ENCODE measurements at regions not wholly inside any gene's neighbourhood (a gene's known extent, or its start where the extent isn't known, plus 50 kb on each side); places are given as distances from the start of the nearest gene placed in this dataset.

- FAIRE-seq (no peak), DNase-seq (ENCODE audit: extremely low read depth in 1 of 4, low spot score in 3 of 4) (no peak), ATAC-seq (no peak)
- peaks cover 7 to 49% of the 10 kb centered on the region in 2 experiments; a peak in 4 of 5 replicates for H3K27me3 ChIP-seq (ENCODE audit: control insufficient read depth in 2 of 2, insufficient read depth in 2 of 2, low read length in 2 of 2)
- ChIA-PET CTCF (ENCODE audit: low intra/inter-chr PET ratio) (no interaction called here), POLR2A (no interaction called here)
- no peaks in the 10 kb centered on the region for H3K4me1 ChIP-seq (replicated peaks in 1 of 2; ENCODE audit: control insufficient read depth in 2 of 2, insufficient read depth in 2 of 2, low read length in 2 of 2)
- 0% methylated on average over 5 of the region's 9 CpGs for WGBS (ENCODE audit: insufficient coverage, low coverage, missing lambda C conversion rate)
- H3K9me1 ChIP-seq (ENCODE audit: control insufficient read depth, insufficient read depth, low read length), result no peaks in the 10 kb centered on the region
- no peaks in the 10 kb centered on the region for H3K9me3 ChIP-seq (replicated peaks; ENCODE audit: control insufficient read depth, insufficient read depth, low read depth, low read length)
- intact Hi-C loops (cut with micrococcal nuclease) (no loop called here), in situ Hi-C loops (cut with MboI) (no loop called here)
- BruUV-seq (replicated peaks), result no TSS peak
- H3K79me2 ChIP-seq (ENCODE audit: control insufficient read depth, insufficient read depth, low read length), result no peaks in the 10 kb centered on the region
- no peak overlapping the region for H3K4me3 ChIP-seq
- no peaks in the 10 kb centered on the region for H4K20me1 ChIP-seq (replicated peaks; ENCODE audit: control insufficient read depth, insufficient read depth, low read length)
- no peak overlapping the region for H3K4me2 ChIP-seq (ENCODE audit: insufficient read depth, low read length)
- no peak overlapping the region for H3K9ac ChIP-seq (ENCODE audit: insufficient read depth in 1 of 2, low read depth in 2 of 2, low read length in 2 of 2)
- no peak overlapping the region for H2AFZ ChIP-seq (ENCODE audit: low read depth, low read length)
- H3K27ac ChIP-seq (ENCODE audit: extremely low read depth, low read depth, low read length), result no peak overlapping the region
- no peaks in the 10 kb centered on the region for H3K36me3 ChIP-seq (ENCODE audit: control insufficient read depth, insufficient read depth, low read length)
- TF ChIP-seq GATA2 (CRISPR knock-in tag; IDR thresholded peaks at IDR 0.05), result no peak
- no peak for TF ChIP-seq SIN3A (IDR thresholded peaks at IDR 0.05; ENCODE audit: borderline replicate concordance in 2 of 2, control insufficient read depth in 1 of 2, low read depth in 2 of 2, low read length in 2 of 2)
- TF ChIP-seq SOX6 (IDR thresholded peaks at IDR 0.05), result no peak
- no peak for TF ChIP-seq C11orf30 (IDR thresholded peaks at IDR 0.05; ENCODE audit: low read depth)
- no peak for TF ChIP-seq ZNF764 (CRISPR knock-in tag; IDR thresholded peaks at IDR 0.05; ENCODE audit: low read depth)
- no peak for TF ChIP-seq JUND (IDR thresholded peaks at IDR 0.05; ENCODE audit: borderline replicate concordance, low read depth, low read length)
- TF ChIP-seq JUND (tag; IDR thresholded peaks at IDR 0.05; ENCODE audit: borderline replicate concordance, low read depth, low read length), result no peak
- TF ChIP-seq SETDB1 (IDR thresholded peaks at IDR 0.05; ENCODE audit: low read length), result no peak
- no peak for TF ChIP-seq ZNF609 (CRISPR knock-in tag; IDR thresholded peaks at IDR 0.05; ENCODE audit: borderline replicate concordance)
- no peak for TF ChIP-seq ZNF318 (IDR thresholded peaks at IDR 0.05; ENCODE audit: borderline replicate concordance in 1 of 2, low read depth in 1 of 2)
These were observed 154.6 kb upstream of the RGMA start for GRCh38 chr15:93243573-93243972.

All from K562 (cell line).